MCF 10A (cell line): ENCODE measurements at regions not wholly inside any gene's neighbourhood (a gene's known extent, or its start where the extent isn't known, plus 50 kb on each side); places are given as distances from the start of the nearest gene placed in this dataset.

Experiments
- BruUV-seq: library from RNA; stranded (reverse); fragments of 400-500 nt; replicated peaks from 2 replicates; lab custom pipeline; 2021; lab: Mats Ljungman, UMichigan
- CTCF ChIA-PET: fragments of 300-600 bp; sonication (Branson Sonifier 250); formaldehyde crosslinking; extraction: SDS; loops from one replicate; lab custom pipeline; 2021; ENCODE audit warnings: antibody characterized with exemption, inconsistent platforms; lab: Yijun Ruan, JAX
- POLR2A ChIA-PET: fragments of 300-600, 350-650 bp; sonication (Branson Sonifier 250); formaldehyde crosslinking; extraction: SDS; loops from one replicate; lab custom pipeline; 2020; ENCODE audit warnings: antibody characterized with exemption, inconsistent platforms; lab: Yijun Ruan, JAX
- DNase-seq: peaks from one replicate; pipeline ENCODE4 v3.0.0-alpha.2; 2018; ENCODE audit not compliant: unreplicated experiment
- H3K27ac Mint-ChIP-seq: one replicate; pipeline ENCODE4 v1.8.0; 2022; ENCODE audit warnings: mild to moderate bottlenecking, low read depth, mixed read lengths; ENCODE audit not compliant: unreplicated experiment
- H3K27me3 Mint-ChIP-seq: one replicate; pipeline ENCODE4 v1.8.0; 2022; ENCODE audit warnings: mixed read lengths; ENCODE audit not compliant: insufficient read depth, unreplicated experiment
- H3K36me3 Mint-ChIP-seq: one replicate; pipeline ENCODE4 v1.8.0; 2022; ENCODE audit warnings: mild to moderate bottlenecking, moderate library complexity, mixed read lengths; ENCODE audit not compliant: insufficient read depth, unreplicated experiment
- H3K4me1 Mint-ChIP-seq: one replicate; pipeline ENCODE4 v1.8.0; 2022; ENCODE audit warnings: mixed read lengths; ENCODE audit not compliant: insufficient read depth, unreplicated experiment
- H3K4me3 Mint-ChIP-seq: one replicate; pipeline ENCODE4 v1.8.0; 2022; ENCODE audit warnings: mild to moderate bottlenecking, moderate library complexity, mixed read lengths; ENCODE audit not compliant: unreplicated experiment
- H3K9me3 Mint-ChIP-seq: one replicate; pipeline ENCODE4 v1.8.0; 2022; ENCODE audit warnings: mixed read lengths; ENCODE audit not compliant: unreplicated experiment
- CTCF ChIP-seq: fragments of 200-600 bp; IDR thresholded peaks from one replicate; pipeline ENCODE4 v1.8.0; 2022; ENCODE audit warnings: antibody characterized with exemption, mild to moderate bottlenecking; ENCODE audit not compliant: unreplicated experiment
- intact Hi-C: fragments of 100-400 bp; cut with micrococcal nuclease; formaldehyde crosslinking; loops from 2 replicates; pipeline ENCODE4 v1.14.1; 2022

- Mint-ChIP-seq H3K4me3 (no peak overlapping the region), H3K27me3 (no peaks in the 10 kb centered on the region), H3K9me3 (no peaks in the 10 kb centered on the region), H3K4me1 (no peaks in the 10 kb centered on the region), H3K27ac (no peak overlapping the region), H3K36me3 (no peaks in the 10 kb centered on the region)
- ChIA-PET POLR2A (no interaction called here), CTCF (interaction anchor here (0.6 to 1.0 kb wide), 2 partner anchors 14 to 337 kb away, joined by 3 read pairs; no protein-coding TSS in a partner anchor)
- DNase-seq = no peak
- intact Hi-C loops = no loop called here
- no TSS peak for BruUV-seq
- no peak for TF ChIP-seq CTCF
These were observed 1244.9 kb downstream of the EFNB2 start for GRCh38 chr13:105290596-105290995.

- ChIA-PET POLR2A (no interaction called here), CTCF (interaction anchor here (0.6 kb wide), 2 partner anchors 12 to 31 kb away, joined by 3 read pairs; no protein-coding TSS in a partner anchor)
- Mint-ChIP-seq H3K27ac (no peak overlapping the region), H3K27me3 (no peaks in the 10 kb centered on the region), H3K9me3 (no peaks in the 10 kb centered on the region), H3K36me3 (no peaks in the 10 kb centered on the region), H3K4me3 (no peak overlapping the region), H3K4me1 (peaks cover 10% of the 10 kb centered on the region)
- DNase-seq = no peak
- intact Hi-C loops = no loop called here
- BruUV-seq = no TSS peak
- TF ChIP-seq CTCF = no peak
These were observed 1249.9 kb downstream of the EFNB2 start for GRCh38 chr13:105285526-105285925.

- H3K27ac Mint-ChIP-seq = no peak overlapping the region
- ChIA-PET CTCF (no interaction called here), POLR2A (interaction anchor here (0.5 kb wide), 1 partner anchor 311 kb away, joined by 5 read pairs; no protein-coding TSS in a partner anchor)
- no TSS peak for BruUV-seq
- intact Hi-C loops = no loop called here
- TF ChIP-seq CTCF = no peak
- peaks cover 10% of the 10 kb centered on the region for H3K4me1 Mint-ChIP-seq
- DNase-seq = no peak
- no peaks in the 10 kb centered on the region for H3K9me3 Mint-ChIP-seq
- H3K36me3 Mint-ChIP-seq = no peaks in the 10 kb centered on the region
- no peak overlapping the region for H3K4me3 Mint-ChIP-seq
- no peaks in the 10 kb centered on the region for H3K27me3 Mint-ChIP-seq
These were observed 1252.8 kb downstream of the EFNB2 start for GRCh38 chr13:105282406-105283285.

GRCh38 chr13:105278943-105279381 lies 1256.5 kb downstream of the EFNB2 start:
- Mint-ChIP-seq H3K36me3 (no peaks in the 10 kb centered on the region), H3K9me3 (no peaks in the 10 kb centered on the region), H3K27ac (no peak overlapping the region), H3K4me1 (peaks cover 10% of the 10 kb centered on the region), H3K4me3 (no peak overlapping the region), H3K27me3 (no peaks in the 10 kb centered on the region)
- intact Hi-C loops = no loop called here
- CTCF ChIA-PET = interaction anchor here (0.6 to 0.8 kb wide), 2 partner anchors 9 to 14 kb away, joined by 3 read pairs; no protein-coding TSS in a partner anchor
- BruUV-seq = no TSS peak
- TF ChIP-seq CTCF = no peak
- POLR2A ChIA-PET = no interaction called here
- DNase-seq = no peak
